ENCODE measurements at regions not wholly inside any gene's neighbourhood (a gene's known extent, or its start where the extent isn't known, plus 50 kb on each side); places are given as distances from the start of the nearest gene placed in this dataset.
"Not testable (repeated sequence)": the region's sequence is repeated elsewhere in the genome, so short reads cannot be mapped to it uniquely, and the experiment has no call there.

DNA sequence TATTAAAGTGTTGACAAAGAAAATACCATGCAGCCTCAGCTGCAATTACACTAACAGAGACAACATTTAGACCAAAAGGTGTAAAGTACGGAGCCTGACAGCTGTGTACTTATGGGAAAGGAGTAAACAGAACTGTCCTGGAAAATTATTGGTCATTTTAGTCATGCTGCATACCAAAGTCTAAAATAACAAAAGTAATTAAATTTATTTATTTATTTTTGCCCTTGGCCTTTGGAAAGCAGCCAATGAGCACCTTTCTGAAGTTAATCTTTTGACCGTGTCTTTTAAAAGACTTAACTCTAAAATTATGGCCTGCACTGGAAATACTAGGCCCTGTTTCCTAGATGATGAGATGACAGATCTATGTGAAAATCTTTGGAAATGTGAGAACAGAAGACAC lies 597.6 kb downstream of the NXPH1 start:
- no peak for DNase-seq
- intact Hi-C loops (cut with DNase I) = no loop called here
- no peak overlapping the region for H3K27ac ChIP-seq
- H3K4me1 ChIP-seq = no peaks in the 10 kb centered on the region
- H3K36me3 ChIP-seq = no peaks in the 10 kb centered on the region
- ATAC-seq = no peak
- peaks cover 0 to 12% (median 0%) of the 10 kb centered on the region in 11 donors for H3K9me3 ChIP-seq
- TF ChIP-seq CTCF (IDR thresholded peaks at IDR 0.05) = no peak
- H3K4me3 ChIP-seq = no peak overlapping the region
- WGBS, 2 donors = 69 to 72% methylated on average over 2 of the region's 2 CpGs
- no peaks in the 10 kb centered on the region for H3K27me3 ChIP-seq

GRCh38 chr7:9031386-9031785 lies 598.0 kb downstream of the NXPH1 start:
- Histone ChIP-seq H3K4me3 (no peak overlapping the region), H3K27ac (no peak overlapping the region), H3K4me1 (no peaks in the 10 kb centered on the region), H3K36me3 (no peaks in the 10 kb centered on the region), H3K9me3 (peaks cover 0 to 12% (median 0%) of the 10 kb centered on the region in 11 donors), H3K27me3 (no peaks in the 10 kb centered on the region)
- DNase-seq (no peak), ATAC-seq (no peak)
- intact Hi-C loops (cut with DNase I) = no loop called here
- no peak for TF ChIP-seq CTCF (IDR thresholded peaks at IDR 0.05)
- 71 to 75% methylated on average over 4 of the region's 4 CpGs for WGBS, 2 donors

GRCh38 chr7:9036080-9036479 lies 602.7 kb downstream of the NXPH1 start:
- no peak for TF ChIP-seq CTCF (IDR thresholded peaks at IDR 0.05)
- H3K4me3 ChIP-seq = no peak overlapping the region
- H3K27me3 ChIP-seq = no peaks in the 10 kb centered on the region
- peaks cover 0 to 16% (median 0%) of the 10 kb centered on the region in 11 donors for H3K9me3 ChIP-seq
- intact Hi-C loops (cut with DNase I) = no loop called here
- no peaks in the 10 kb centered on the region for H3K4me1 ChIP-seq
- ATAC-seq = no peak
- H3K36me3 ChIP-seq = no peaks in the 10 kb centered on the region
- WGBS, 2 donors = 54 to 62% methylated on average over 3 of the region's 3 CpGs
- DNase-seq = no peak
- no peak overlapping the region for H3K27ac ChIP-seq

DNA sequence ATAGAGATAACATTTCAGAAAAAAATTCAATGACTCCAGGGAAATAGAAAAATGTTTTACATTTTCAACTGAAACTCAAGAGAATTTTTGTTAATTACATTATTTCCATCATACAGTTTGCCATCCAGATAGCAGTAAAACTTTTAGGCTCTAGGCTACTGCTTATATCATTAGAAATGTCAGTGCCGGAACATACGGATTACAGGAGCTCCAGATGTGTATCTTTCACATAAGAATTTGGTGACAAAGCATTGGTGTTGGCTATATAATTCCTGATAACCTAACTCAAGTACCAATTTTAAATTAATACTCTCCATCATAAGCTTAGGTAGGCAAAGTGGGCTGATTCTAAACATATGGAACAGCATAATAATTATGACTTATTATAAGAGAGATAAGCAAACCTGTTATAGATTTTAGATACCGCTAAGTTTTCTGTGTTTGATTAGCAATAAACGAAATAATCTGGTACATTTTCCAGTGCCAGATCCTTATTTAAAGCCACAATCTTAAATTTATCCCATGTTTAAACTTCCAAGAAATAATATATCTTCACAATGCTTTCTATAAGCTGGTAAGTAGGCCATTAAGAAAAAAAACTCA lies 637.9 kb downstream of the NXPH1 start:
- Histone ChIP-seq H3K27ac (no peak overlapping the region), H3K9me3 (peaks cover 0 to 33% (median 0%) of the 10 kb centered on the region in 11 donors), H3K27me3 (no peaks in the 10 kb centered on the region), H3K36me3 (no peaks in the 10 kb centered on the region), H3K4me1 (no peaks in the 10 kb centered on the region), H3K4me3 (no peak overlapping the region)
- DNase-seq (no peak), ATAC-seq (no peak)
- intact Hi-C loops (cut with DNase I) = no loop called here
- TF ChIP-seq CTCF (IDR thresholded peaks at IDR 0.05) = no peak
- WGBS, 2 donors = 72 to 80% methylated on average over 4 of the region's 4 CpGs

DNA sequence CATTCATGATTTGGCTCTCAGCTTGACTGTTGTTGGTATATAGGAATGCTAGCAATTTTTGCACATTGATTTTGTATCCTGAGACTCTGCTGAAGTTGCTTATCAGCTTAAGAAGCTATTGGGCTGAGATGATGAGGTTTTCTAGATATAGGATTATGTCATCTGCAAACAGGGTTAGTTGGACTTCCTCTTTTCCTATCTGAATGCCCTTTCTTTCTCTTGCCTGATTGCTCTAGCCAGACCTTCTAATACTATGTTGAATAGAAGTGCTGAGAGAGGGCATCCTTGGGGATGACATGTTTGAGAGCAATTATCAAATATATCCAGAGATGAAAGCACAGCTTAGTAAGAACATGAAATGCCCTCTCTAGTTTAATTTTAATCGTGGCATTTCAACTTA lies 642.4 kb downstream of the NXPH1 start:
- H3K4me1 ChIP-seq; H3K36me3 ChIP-seq; DNase-seq; ATAC-seq; H3K27ac ChIP-seq; H3K27me3 ChIP-seq; intact Hi-C loops (cut with DNase I); H3K4me3 ChIP-seq: not testable (repeated sequence)
- H3K9me3 ChIP-seq = peaks cover 0 to 24% (median 0%) of the 10 kb centered on the region in 11 donors
- 14 to 16% methylated on average over 1 of the region's 1 CpG for WGBS, 2 donors

All from heart right ventricle (tissue), 16 donors.